IMR-90 (cell line): ENCODE measurements at regions not wholly inside any gene's neighbourhood (a gene's known extent, or its start where the extent isn't known, plus 50 kb on each side); places are given as distances from the start of the nearest gene placed in this dataset.

Experiments used
- ATAC-seq: fragments of 200-7000 bp; cut with Tn5 transposase; 2 replicates; pipeline ENCODE4 v1.9.1; 2020; ENCODE audit warnings: low read depth, mild to moderate bottlenecking, moderate library complexity
- BruUV-seq: library from RNA; stranded (reverse); fragments of 400-500 nt; replicated peaks from 2 replicates; lab custom pipeline; 2021; lab: Mats Ljungman, UMichigan
- CTCF ChIA-PET: fragments of 300-600 bp; formaldehyde crosslinking; extraction: SDS; loops from one replicate; lab custom pipeline; 2021; ENCODE audit warnings: antibody characterized with exemption; lab: Yijun Ruan, JAX
- POLR2A ChIA-PET: fragments of 300-600 bp; sonication (Branson Sonifier 250); formaldehyde crosslinking; loops from one replicate; lab custom pipeline; 2022; ENCODE audit warnings: antibody characterized with exemption; ENCODE audit not compliant: unreplicated experiment; lab: Charles Lee
- DNase-seq: peaks from one replicate; pipeline ENCODE4 v3.0.0; 2013
- H2AFZ ChIP-seq: replicated peaks from 2 replicates; pipeline ENCODE3; 2013; ENCODE audit warnings: low read length, mild to moderate bottlenecking; ENCODE audit not compliant: poor library complexity
- H2AK5ac ChIP-seq: 2 replicates; pipeline ENCODE4 v1.6.1; 2013; ENCODE audit warnings: low read depth, low read length, inconsistent platforms
- H2AK9ac ChIP-seq: replicated peaks from 2 replicates; pipeline ENCODE3; 2013; ENCODE audit warnings: mild to moderate bottlenecking, low read depth, low read length, moderate library complexity; ENCODE audit not compliant: poor library complexity
- H2BK120ac ChIP-seq: 2 replicates; pipeline ENCODE4 v1.6.1; 2013; ENCODE audit warnings: low read depth, low read length, inconsistent platforms
- H2BK15ac ChIP-seq: 3 replicates; pipeline ENCODE4 v1.6.1; 2013; ENCODE audit warnings: low read depth, low read length, inconsistent platforms
- H2BK20ac ChIP-seq: 2 replicates; pipeline ENCODE4 v1.6.1; 2013; ENCODE audit warnings: low read depth, mild to moderate bottlenecking, inconsistent platforms, low read length, moderate library complexity
- H2BK5ac ChIP-seq: 2 replicates; pipeline ENCODE4 v1.6.1; 2013; ENCODE audit warnings: mild to moderate bottlenecking, low read depth, low read length, inconsistent platforms; ENCODE audit not compliant: poor library complexity, severe bottlenecking
- H3K14ac ChIP-seq: replicated peaks from 2 replicates; pipeline ENCODE4 v1.6.1; 2013; ENCODE audit warnings: low read depth, low read length, inconsistent platforms
- H3K18ac ChIP-seq: 2 replicates; pipeline ENCODE4 v1.6.1; 2013; ENCODE audit warnings: low read depth, low read length, control low read depth
- H3K23ac ChIP-seq: 2 replicates; pipeline ENCODE4 v1.6.1; 2013; ENCODE audit warnings: low read depth, low read length, inconsistent platforms
- H3K27ac ChIP-seq: 2 replicates; pipeline ENCODE4 v1.5.1; 2013; ENCODE audit warnings: mild to moderate bottlenecking, control low read depth, low read length; ENCODE audit not compliant: insufficient read depth
- H3K27me3 ChIP-seq: 2 replicates; pipeline ENCODE4 v1.6.1; 2013; ENCODE audit warnings: low read length; ENCODE audit not compliant: control insufficient read depth, insufficient read depth
- H3K36me3 ChIP-seq: 2 replicates; pipeline ENCODE4 v1.6.1; 2013; ENCODE audit warnings: low read length, mixed read lengths; ENCODE audit not compliant: control insufficient read depth, insufficient read depth
- H3K4ac ChIP-seq: 2 replicates; pipeline ENCODE4 v1.6.1; 2013; ENCODE audit warnings: low read depth, low read length, inconsistent platforms
- H3K4me1 ChIP-seq: 2 replicates; pipeline ENCODE4 v1.6.1; 2013; ENCODE audit warnings: low read length, mixed read lengths; ENCODE audit not compliant: control insufficient read depth, insufficient read depth
- H3K4me2 ChIP-seq: 2 replicates; pipeline ENCODE4 v1.6.1; 2013; ENCODE audit warnings: low read depth, mild to moderate bottlenecking, control low read depth, low read length, moderate library complexity
- H3K4me3 ChIP-seq: 2 replicates; pipeline ENCODE4 v1.5.1; 2013; ENCODE audit warnings: low read depth, mild to moderate bottlenecking, control low read depth, low read length, moderate library complexity; ENCODE audit not compliant: insufficient read depth
- H3K56ac ChIP-seq: 2 replicates; pipeline ENCODE4 v1.6.1; 2013; ENCODE audit warnings: low read length, inconsistent platforms; ENCODE audit not compliant: insufficient read depth; ENCODE audit errors: extremely low read depth
- H3K79me1 ChIP-seq, 2 experiments: 2 replicates each; pipeline ENCODE4 v1.6.1; 2013; ENCODE audit warnings: low read length in 2 of 2, inconsistent platforms in 1 of 2, low read depth in 1 of 2
- H3K9ac ChIP-seq: 2 replicates; pipeline ENCODE4 v1.6.1; 2013; ENCODE audit warnings: low read depth, low read length, control low read depth
- H3K9me1 ChIP-seq: 2 replicates; pipeline ENCODE4 v1.6.1; 2013; ENCODE audit warnings: low read length, inconsistent platforms; ENCODE audit not compliant: insufficient read depth
- H3K9me3 ChIP-seq: 2 replicates; pipeline ENCODE4 v1.6.1; 2013; ENCODE audit warnings: low read length; ENCODE audit not compliant: control insufficient read depth, insufficient read depth
- H4K20me1 ChIP-seq: 2 replicates; pipeline ENCODE4 v1.6.1; 2013; ENCODE audit warnings: low read length, inconsistent platforms; ENCODE audit not compliant: insufficient read depth
- H4K5ac ChIP-seq: 2 replicates; pipeline ENCODE4 v1.6.1; 2013; ENCODE audit warnings: mild to moderate bottlenecking, low read depth, low read length, control low read depth
- H4K8ac ChIP-seq, 2 experiments: 2 replicates each; pipeline ENCODE4 v1.6.1; 2013; ENCODE audit warnings: low read depth in 2 of 2, low read length in 2 of 2, control low read depth in 1 of 2, inconsistent platforms in 1 of 2
- H4K91ac ChIP-seq: 2 replicates; pipeline ENCODE4 v1.6.1; 2013; ENCODE audit warnings: low read depth, low read length, inconsistent platforms; ENCODE audit not compliant: insufficient read depth
- BHLHE40 ChIP-seq: fragments of 150-350 bp; IDR thresholded peaks from 2 replicates; pipeline ENCODE4 v1.6.1; 2016; ENCODE audit warnings: mild to moderate bottlenecking, low read depth, low read length
- CEBPB ChIP-seq: IDR thresholded peaks from 2 replicates; pipeline ENCODE4 v1.6.1; 2012; ENCODE audit warnings: low read depth, low read length, improper control_type of control experiment
- CHD1 ChIP-seq: IDR thresholded peaks from 2 replicates; pipeline ENCODE4 v1.6.1; 2012; ENCODE audit warnings: low read depth, low read length, improper control_type of control experiment
- FOS ChIP-seq: fragments of 150-350 bp; IDR thresholded peaks from 2 replicates; pipeline ENCODE4 v1.6.1; 2016; ENCODE audit warnings: low read depth, low read length
- MAFK ChIP-seq: IDR thresholded peaks from 2 replicates; pipeline ENCODE4 v1.6.1; 2012; ENCODE audit warnings: low read depth, low read length, improper control_type of control experiment
- MAZ ChIP-seq: IDR thresholded peaks from 2 replicates; pipeline ENCODE4 v1.6.1; 2012; ENCODE audit warnings: low read depth, mild to moderate bottlenecking, low read length, improper control_type of control experiment, moderate library complexity, borderline replicate concordance
- MXI1 ChIP-seq: IDR thresholded peaks from 2 replicates; pipeline ENCODE4 v1.6.1; 2012; ENCODE audit warnings: low read depth, mild to moderate bottlenecking, low read length, moderate library complexity, borderline replicate concordance
- NFE2L2 ChIP-seq: fragments of 150-350 bp; IDR thresholded peaks from 2 replicates; pipeline ENCODE4 v1.6.1; 2016; ENCODE audit warnings: low read depth, mild to moderate bottlenecking, low read length
- POLR2A ChIP-seq: IDR thresholded peaks from 2 replicates; pipeline ENCODE4 v1.6.1; 2012; ENCODE audit warnings: mild to moderate bottlenecking, low read depth, low read length
- RAD21 ChIP-seq: IDR thresholded peaks from 2 replicates; pipeline ENCODE4 v1.6.1; 2012; ENCODE audit warnings: low read length, improper control_type of control experiment
- RCOR1 ChIP-seq: IDR thresholded peaks from 2 replicates; pipeline ENCODE4 v1.6.1; 2012; ENCODE audit warnings: mild to moderate bottlenecking, low read length, improper control_type of control experiment; ENCODE audit not compliant: insufficient replicate concordance
- RFX5 ChIP-seq: IDR thresholded peaks from 2 replicates; pipeline ENCODE4 v1.8.0; 2012; ENCODE audit warnings: low read depth, mild to moderate bottlenecking, low read length, moderate library complexity
- SMC3 ChIP-seq: fragments of 150-350 bp; IDR thresholded peaks from 2 replicates; pipeline ENCODE4 v1.6.1; 2016; ENCODE audit warnings: low read depth, mild to moderate bottlenecking, antibody characterized with exemption, low read length, moderate library complexity
- WGBS, 2 experiments: methylation state at CpG; one replicate each; pipeline versions ENCODE4 v1.1.5 to v1.1.7; 2013; ENCODE audit warnings: missing lambda C conversion rate in 2 of 2; ENCODE audit not compliant: insufficient read length in 1 of 2; ENCODE audit errors: extremely low coverage in 2 of 2; 5-methylcytosine and 5-hydroxymethylcytosine counted together
- dilution Hi-C: fragments of 300-500 bp; cut with HindIII; formaldehyde crosslinking; loops from one replicate; pipeline ENCODE4 v1.14.3; 2018; ENCODE audit warnings: low sequenced_read_pairs; ENCODE audit not compliant: unreplicated experiment
- in situ Hi-C: fragments of 300-500 bp; cut with MboI; formaldehyde crosslinking; loops from 3 replicates; pipeline ENCODE4 v1.14.3; 2019; ENCODE audit warnings: low sequenced_read_pairs, inconsistent platforms, mixed read lengths
- intact Hi-C: fragments of 100-400 bp; cut with micrococcal nuclease; formaldehyde crosslinking; loops from 2 replicates; pipeline ENCODE4 v1.10.0; 2022
- TF ChIP-seq, protein P1 (sequence below): fragments of 150-350 bp; IDR thresholded peaks from 2 replicates; pipeline ENCODE4 v1.6.1; 2016; ENCODE audit warnings: low read depth, mild to moderate bottlenecking, low read length, moderate library complexity, borderline replicate concordance
- TF ChIP-seq, protein P2 (sequence below): fragments of 150-350 bp; IDR thresholded peaks from 2 replicates; pipeline ENCODE4 v1.6.1; 2017; ENCODE audit warnings: mild to moderate bottlenecking, antibody characterized with exemption, low read length, low read depth
- TF ChIP-seq, protein P3 (sequence below): conservative IDR thresholded peaks from 2 replicates; pipeline ENCODE4 v1.5.1; 2012; ENCODE audit warnings: mild to moderate bottlenecking, low read depth, low read length, improper control_type of control experiment

DNA sequence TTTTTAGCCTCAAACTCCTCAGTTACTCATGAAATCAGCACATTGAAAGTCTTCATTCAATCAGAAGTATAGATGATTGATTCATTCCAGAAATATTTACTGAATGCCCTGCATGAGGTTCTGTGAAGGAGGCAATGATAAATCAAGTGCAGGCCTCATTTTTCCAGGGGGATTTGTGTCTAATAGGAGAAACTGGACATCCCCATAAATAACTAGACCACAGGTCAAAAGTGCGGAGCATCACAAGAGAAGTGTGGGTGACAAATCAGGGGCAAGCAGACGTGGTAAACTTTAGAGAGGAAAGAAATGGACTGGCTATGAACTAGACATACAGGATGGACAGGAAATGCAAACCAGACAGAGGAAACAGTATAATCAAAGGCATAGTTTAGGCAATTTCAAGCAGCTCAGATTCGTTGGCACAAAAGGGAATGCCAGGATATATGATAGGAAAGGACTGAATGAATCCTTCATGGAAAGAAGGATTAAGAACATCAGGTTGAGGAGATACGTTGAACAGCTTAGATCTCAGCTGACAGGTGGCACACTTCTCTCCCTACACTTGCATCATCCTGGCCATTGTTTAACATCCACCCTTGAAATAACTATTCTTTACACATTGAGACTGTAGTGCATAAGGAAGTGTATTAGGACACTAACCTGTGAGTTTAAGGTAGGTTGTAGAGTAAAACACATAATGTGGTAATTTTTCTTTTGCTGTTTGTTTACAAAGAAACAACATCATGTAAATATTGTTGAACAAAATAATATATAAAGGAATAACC is 69.6 kb upstream of the RASGEF1B start:
- dilution Hi-C loops, result no loop called here
- Histone ChIP-seq H3K79me1 (no peaks in the 10 kb centered on the region), H3K4me2 (no peak overlapping the region), H2AFZ (no peak overlapping the region), H3K4ac (no peak overlapping the region), H3K27ac (no peak overlapping the region), H3K14ac (no peak overlapping the region), H3K9me1 (no peaks in the 10 kb centered on the region), H3K23ac (no peak overlapping the region), H3K9ac (no peak overlapping the region), H3K9me3 (no peaks in the 10 kb centered on the region), H2BK120ac (no peak overlapping the region), H3K4me3 (no peak overlapping the region), H3K18ac (no peak overlapping the region), H2BK5ac (no peak overlapping the region), H3K4me1 (no peaks in the 10 kb centered on the region), H2BK15ac (no peak overlapping the region), H4K20me1 (no peaks in the 10 kb centered on the region), H3K56ac (no peak overlapping the region), H4K8ac (no peak overlapping the region), H4K5ac (no peak overlapping the region), H3K27me3 (no peaks in the 10 kb centered on the region), H4K91ac (no peak overlapping the region), H2AK5ac (no peak overlapping the region), H2AK9ac (no peak overlapping the region), H2BK20ac (no peak overlapping the region), H3K36me3 (no peaks in the 10 kb centered on the region)
- ATAC-seq (no peak), DNase-seq (no peak)
- ChIA-PET POLR2A (no interaction called here), CTCF (no interaction called here)
- WGBS, 2 experiments, result 0% methylated on average over 1 of the region's 4 CpGs; no CpG with 5 or more reads in 1 of the 2 experiments
- in situ Hi-C loops, result no loop called here
- TF ChIP-seq, protein P1, sequence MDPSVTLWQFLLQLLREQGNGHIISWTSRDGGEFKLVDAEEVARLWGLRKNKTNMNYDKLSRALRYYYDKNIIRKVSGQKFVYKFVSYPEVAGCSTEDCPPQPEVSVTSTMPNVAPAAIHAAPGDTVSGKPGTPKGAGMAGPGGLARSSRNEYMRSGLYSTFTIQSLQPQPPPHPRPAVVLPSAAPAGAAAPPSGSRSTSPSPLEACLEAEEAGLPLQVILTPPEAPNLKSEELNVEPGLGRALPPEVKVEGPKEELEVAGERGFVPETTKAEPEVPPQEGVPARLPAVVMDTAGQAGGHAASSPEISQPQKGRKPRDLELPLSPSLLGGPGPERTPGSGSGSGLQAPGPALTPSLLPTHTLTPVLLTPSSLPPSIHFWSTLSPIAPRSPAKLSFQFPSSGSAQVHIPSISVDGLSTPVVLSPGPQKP, result no peak
- no peak for TF ChIP-seq POLR2A
- no peak for TF ChIP-seq RCOR1
- TF ChIP-seq, protein P2, sequence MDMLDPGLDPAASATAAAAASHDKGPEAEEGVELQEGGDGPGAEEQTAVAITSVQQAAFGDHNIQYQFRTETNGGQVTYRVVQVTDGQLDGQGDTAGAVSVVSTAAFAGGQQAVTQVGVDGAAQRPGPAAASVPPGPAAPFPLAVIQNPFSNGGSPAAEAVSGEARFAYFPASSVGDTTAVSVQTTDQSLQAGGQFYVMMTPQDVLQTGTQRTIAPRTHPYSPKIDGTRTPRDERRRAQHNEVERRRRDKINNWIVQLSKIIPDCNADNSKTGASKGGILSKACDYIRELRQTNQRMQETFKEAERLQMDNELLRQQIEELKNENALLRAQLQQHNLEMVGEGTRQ, result no peak
- no peak for TF ChIP-seq FOS
- no peak for TF ChIP-seq CHD1
- TF ChIP-seq RFX5, result no peak
- no peak for TF ChIP-seq MAZ
- no peak for TF ChIP-seq CEBPB
- TF ChIP-seq NFE2L2, result no peak
- TF ChIP-seq, protein P3, sequence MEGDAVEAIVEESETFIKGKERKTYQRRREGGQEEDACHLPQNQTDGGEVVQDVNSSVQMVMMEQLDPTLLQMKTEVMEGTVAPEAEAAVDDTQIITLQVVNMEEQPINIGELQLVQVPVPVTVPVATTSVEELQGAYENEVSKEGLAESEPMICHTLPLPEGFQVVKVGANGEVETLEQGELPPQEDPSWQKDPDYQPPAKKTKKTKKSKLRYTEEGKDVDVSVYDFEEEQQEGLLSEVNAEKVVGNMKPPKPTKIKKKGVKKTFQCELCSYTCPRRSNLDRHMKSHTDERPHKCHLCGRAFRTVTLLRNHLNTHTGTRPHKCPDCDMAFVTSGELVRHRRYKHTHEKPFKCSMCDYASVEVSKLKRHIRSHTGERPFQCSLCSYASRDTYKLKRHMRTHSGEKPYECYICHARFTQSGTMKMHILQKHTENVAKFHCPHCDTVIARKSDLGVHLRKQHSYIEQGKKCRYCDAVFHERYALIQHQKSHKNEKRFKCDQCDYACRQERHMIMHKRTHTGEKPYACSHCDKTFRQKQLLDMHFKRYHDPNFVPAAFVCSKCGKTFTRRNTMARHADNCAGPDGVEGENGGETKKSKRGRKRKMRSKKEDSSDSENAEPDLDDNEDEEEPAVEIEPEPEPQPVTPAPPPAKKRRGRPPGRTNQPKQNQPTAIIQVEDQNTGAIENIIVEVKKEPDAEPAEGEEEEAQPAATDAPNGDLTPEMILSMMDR, result no peak
- TF ChIP-seq BHLHE40, result no peak
- TF ChIP-seq MXI1, result no peak
- no peak for TF ChIP-seq MAFK
- no peak for TF ChIP-seq RAD21
- no peak for TF ChIP-seq SMC3
- intact Hi-C loops, result no loop called here
- no TSS peak for BruUV-seq
